Activated naive CD4-positive, alpha-beta T cell treated with anti-CD3 and anti-CD28 coated beads, Interleukin-2, amount 50 U/mL, for 16 hours (primary cell): ENCODE measurements at regions not wholly inside any gene's neighbourhood (a gene's known extent, or its start where the extent isn't known, plus 50 kb on each side); places are given as distances from the start of the nearest gene placed in this dataset.
A peak's percentile ranks its signal among the peaks of the same experiment; 100 is the strongest.
"Not testable (repeated sequence)": the region's sequence is repeated elsewhere in the genome, so short reads cannot be mapped to it uniquely, and the experiment has no call there.

ENCODE experiments used
- DNase-seq: peaks from one replicate; pipeline ENCODE4 v3.0.0-alpha.2; 2020

- peak; percentile 33 for DNase-seq
These were observed 59.7 kb downstream of the RAP2B start for GRCh38 chr3:153221748-153222162.

- not testable (repeated sequence) for DNase-seq
These were observed 64.9 kb downstream of the RAP2B start for GRCh38 chr3:153226877-153227276.

DNA sequence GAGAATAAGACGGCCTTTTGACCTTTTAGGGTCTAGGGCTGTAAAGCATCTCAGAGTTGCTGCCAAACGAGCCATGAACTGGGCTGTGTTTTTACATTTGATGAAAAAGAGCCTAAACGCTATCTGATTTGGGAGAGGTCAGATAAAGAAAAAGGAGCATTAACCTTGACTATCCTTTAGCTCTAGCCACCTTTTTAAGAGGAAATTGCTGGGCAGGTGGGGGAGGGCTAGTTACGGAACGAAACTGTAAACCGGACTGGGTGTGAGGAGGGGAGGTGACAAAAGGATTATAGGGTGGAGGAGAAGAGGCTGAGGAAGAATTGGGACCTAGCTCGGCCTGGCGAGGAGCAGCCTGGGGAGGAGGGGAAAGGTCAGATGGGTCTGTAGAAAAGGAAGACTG, 68.4 kb downstream of the RAP2B start:
- not testable (repeated sequence) for DNase-seq

GRCh38 chr3:153231245-153231644, 69.2 kb downstream of the RAP2B start:
- DNase-seq: not testable (repeated sequence)

GRCh38 chr3:153232050-153232752, 70.2 kb downstream of the RAP2B start:
- not testable (repeated sequence) for DNase-seq

- DNase-seq: no peak
These were observed 70.8 kb downstream of the RAP2B start for GRCh38 chr3:153232851-153233271.

- no peak for DNase-seq
These were observed 72.0 kb downstream of the RAP2B start for GRCh38 chr3:153233986-153234385.

GRCh38 chr3:153242896-153243295, 80.9 kb downstream of the RAP2B start:
- no peak for DNase-seq

DNA sequence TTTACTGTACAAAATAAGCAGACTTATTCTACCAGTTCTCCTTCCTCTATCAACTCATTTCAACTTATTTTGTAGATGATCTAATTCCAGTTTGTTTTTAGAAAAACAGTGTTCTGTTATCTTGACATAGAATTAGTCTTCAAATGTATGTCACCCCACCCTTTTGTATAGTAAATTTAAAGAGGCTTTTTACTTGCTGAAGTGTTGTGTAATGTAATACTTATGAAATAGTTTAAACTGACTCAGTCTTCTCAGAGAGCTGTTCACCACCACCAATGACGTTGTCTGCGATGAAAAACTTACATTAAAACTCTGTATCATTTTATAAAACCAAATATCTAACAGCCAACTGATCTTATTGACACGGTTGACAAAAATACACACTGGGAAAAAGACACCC, 82.9 kb downstream of the RAP2B start:
- DNase-seq: no peak

DNA sequence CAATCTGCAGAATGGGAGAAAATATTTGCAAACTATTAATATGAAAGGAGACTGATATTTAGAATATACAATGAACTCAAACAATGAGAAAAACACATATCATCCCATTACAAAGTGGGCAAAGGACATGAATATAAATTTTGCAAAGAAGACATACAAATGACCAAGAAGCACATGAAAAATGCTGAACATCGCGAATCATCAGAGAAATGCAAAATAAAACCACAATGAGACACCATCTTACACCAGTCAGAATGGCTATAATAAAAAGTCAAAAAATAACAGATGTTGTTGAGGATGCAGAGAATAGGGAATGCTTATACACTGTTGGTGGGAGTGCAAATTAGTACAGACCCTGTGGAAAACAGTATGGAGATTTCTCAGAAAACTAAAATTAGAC, 83.6 kb downstream of the RAP2B start:
- DNase-seq: no peak

GRCh38 chr3:153246331-153246730, 84.3 kb downstream of the RAP2B start:
- no peak for DNase-seq

GRCh38 chr3:153246806-153247205, 84.8 kb downstream of the RAP2B start:
- DNase-seq: no peak

- DNase-seq: no peak
These were observed 85.6 kb downstream of the RAP2B start for GRCh38 chr3:153247331-153248330.

DNA sequence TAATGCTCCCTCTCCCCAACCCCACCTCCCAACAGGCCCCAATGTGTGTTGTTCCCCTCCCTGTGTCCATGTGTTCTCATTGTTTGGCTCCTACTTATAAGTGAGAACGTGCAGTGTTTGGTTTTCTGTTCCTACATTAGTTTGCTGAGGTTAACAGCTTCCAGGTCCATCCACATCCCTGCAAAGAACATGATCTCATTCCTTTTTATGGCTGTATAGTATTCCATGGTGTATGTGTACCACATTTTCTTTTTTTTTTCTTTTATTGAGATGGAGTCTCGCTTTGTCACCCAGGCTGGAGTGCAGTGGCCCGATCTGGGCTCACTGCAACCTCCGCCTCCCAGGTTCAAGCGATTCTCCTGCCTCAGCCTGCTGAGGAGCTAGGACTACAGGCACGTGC, 86.8 kb downstream of the RAP2B start:
- not testable (repeated sequence) for DNase-seq

DNA sequence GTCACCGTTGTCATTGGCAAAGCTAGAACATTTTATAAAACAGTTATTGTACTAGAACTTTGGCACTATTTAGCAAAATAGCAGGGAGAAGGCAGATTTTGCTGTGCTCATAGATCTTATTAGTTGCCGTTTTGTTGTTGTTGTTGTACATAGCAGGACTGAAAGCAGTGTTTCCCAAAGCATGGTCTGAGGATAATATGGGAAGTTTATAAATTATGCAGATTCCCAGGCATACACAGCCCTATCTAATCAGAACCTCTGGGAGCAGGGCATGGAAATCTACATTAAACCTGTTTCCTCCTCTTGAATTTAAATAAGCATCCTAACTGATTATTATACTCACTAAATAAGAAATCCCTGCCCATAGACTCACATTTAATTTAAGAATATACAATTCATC, 87.9 kb downstream of the RAP2B start:
- no peak for DNase-seq

DNA sequence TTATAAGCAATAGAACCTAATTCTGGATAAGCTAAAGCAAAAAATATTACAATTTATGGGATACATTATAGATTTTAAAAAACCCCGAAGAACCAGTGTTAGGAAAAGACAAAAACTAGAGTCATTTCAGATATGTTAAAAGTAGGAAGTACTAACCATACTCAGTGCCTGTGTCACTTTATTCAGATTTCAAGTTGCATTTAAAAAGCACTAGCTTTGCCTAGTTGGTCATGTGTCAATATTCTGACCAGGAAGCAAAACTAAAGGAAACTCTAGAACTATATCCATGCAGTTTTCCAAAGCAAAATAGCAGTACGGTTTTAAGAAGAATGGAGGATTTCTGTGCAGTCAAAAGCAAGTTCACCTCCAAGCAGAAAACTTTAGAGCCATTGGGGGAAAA, 88.4 kb downstream of the RAP2B start:
- DNase-seq: no peak

GRCh38 chr3:153252963-153253362, 90.9 kb downstream of the RAP2B start:
- DNase-seq: no peak

DNA sequence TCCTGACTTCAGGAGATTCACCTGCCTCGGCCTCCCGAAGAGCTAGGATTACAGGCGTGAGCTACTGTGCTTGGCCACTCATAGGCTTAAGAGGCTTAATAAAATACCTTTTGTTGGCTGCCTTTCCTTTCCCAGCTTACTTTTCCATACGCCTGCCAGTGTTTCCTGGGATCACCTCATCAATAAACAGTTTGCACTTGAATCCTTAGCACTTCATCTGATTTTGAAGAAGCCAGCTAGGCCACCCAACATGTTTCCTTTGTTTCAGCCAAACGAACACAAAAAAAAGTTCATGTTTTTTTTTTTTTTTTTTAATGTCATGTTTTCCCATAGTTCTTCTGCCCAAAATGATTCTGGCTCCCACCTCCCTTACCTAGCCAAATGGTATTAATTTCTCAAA, 92.3 kb downstream of the RAP2B start:
- DNase-seq: no peak

DNA sequence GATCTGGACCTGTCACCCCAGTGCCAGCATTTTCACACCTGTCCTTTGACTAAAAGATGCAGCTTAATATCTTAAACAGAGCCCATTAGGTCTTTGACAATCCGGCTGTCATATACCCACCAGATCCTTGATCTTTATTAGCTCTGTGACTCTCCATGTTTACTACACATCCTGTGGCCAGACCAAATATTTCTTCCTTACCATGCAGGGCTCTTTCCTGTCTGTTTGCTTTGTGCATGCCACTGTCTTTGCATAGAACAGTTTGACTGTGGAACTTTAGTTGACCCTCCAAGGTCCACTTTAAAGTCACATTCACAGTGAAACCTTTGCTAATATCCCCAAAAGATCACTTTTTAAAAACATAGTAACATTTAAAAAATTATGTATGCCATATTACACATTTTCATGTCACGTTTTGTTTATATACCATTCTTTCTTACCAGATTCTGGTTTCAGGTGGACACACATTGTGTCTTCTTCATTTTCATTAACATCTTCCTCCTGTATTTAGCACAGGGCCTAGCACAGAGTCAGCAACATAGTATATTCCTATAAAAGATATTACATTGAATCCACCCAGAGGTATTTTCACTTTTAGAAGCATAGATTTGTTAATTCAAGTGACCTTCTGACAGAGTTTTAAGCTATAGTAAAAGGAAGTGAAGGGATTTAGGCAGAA, 95.8 kb downstream of the RAP2B start:
- DNase-seq: no peak

DNA sequence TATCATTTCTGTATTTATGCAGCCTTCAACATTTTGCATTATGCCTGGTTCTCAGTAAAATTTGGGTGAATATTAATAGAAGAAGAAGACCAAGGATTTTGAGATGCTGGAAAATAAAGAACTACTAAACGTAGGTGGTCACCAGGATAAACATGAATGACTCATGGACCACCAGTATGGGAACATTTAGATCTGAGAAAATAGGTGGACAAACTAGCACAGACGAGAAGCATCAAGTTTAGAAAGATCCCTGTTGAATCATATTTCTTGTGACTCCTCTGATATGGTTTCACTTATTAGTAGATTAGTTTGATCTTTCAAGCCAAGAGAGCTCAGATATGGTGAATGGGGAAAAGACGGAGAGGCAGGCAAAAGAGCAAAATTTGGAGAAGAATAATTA, 97.9 kb downstream of the RAP2B start:
- DNase-seq: no peak

DNA sequence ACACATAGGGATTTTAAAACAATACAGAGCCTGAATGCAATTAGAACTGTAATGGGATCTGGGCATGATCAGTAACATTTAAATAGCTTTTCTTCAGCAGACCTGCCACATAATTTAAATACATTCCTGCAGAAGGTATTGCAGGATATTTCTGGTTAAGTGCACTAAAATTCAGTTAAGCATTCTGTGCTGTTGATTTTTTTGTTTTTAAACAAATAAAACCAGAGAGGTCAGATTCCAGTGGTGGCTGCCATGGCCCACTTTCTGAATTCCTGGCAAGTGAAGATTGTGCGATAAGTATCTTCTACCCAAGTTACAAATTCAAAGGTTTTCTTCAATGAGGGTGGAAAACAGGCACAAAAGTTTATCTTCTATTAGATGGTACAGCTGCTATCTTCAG, 98.7 kb downstream of the RAP2B start:
- no peak for DNase-seq

GRCh38 chr3:153266619-153267018, 104.6 kb downstream of the RAP2B start:
- DNase-seq: no peak

- DNase-seq: no peak
These were observed 106.7 kb downstream of the RAP2B start for GRCh38 chr3:153268564-153269279.
